ENCODE measurements at regions not wholly inside any gene's neighbourhood (a gene's known extent, or its start where the extent isn't known, plus 50 kb on each side); places are given as distances from the start of the nearest gene placed in this dataset.

- TF ChIP-seq CTCF (IDR thresholded peaks at IDR 0.05) (no peak), POLR2A (IDR thresholded peaks at IDR 0.05) (no peak)
Observed at GRCh38 chr13:47841151-47841550, 159.9 kb downstream of the SUCLA2 start.

Data from heart left ventricle (tissue), 13 donors.